ENCODE measurements at regions not wholly inside any gene's neighbourhood (a gene's known extent, or its start where the extent isn't known, plus 50 kb on each side); places are given as distances from the start of the nearest gene placed in this dataset.

DNA sequence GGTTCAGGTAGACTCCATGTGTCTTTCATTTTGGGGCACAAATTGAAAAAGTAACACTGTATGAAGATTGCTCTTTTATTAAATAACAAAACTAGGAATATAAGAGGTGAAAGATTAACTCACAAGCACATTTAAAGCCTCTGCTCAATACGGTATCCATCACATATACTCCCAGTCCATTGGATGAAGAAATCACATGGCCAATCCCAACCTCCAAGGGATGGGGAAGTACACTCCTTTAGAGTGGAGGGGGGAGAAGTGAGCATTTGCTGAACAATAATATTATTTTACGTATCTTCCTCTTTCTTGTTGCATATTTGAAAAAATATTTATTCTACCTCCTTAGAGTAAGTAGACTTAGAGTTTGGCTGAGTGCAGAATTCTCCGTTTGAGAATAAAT, 316.5 kb downstream of the LMX1A start:
- H3K27me3 Mint-ChIP-seq, result no peaks in the 10 kb centered on the region
- no peaks in the 10 kb centered on the region for H3K4me1 Mint-ChIP-seq
- H3K9me3 Mint-ChIP-seq, result peaks cover 0 to 3% (median 0%) of the 10 kb centered on the region in 7 donors
- H3K4me3 Mint-ChIP-seq, result no peak overlapping the region
- no peak overlapping the region for H3K27ac Mint-ChIP-seq
- ATAC-seq (ENCODE audit: low read depth in 2 of 2), result no peak
- no peaks in the 10 kb centered on the region for H3K36me3 Mint-ChIP-seq
- no peak for DNase-seq

DNA sequence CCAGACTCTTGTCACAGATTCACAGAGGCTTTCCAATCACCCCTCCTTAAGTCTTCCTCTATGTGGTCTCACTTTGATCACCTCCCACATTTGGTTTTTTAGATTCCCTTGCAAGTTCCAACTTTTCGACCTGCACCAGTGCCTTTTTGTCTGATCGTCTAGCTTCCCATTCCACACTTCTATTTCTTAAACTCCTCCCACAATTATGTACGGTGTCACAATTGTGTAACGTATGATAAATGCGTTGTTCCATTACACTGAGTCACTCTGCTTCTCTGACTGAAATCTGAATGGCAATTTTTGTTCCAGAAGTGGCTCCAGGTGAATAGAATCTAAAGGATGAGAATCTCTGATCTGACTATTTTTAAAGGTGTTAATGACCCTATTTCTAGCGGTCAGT, 320.1 kb downstream of the LMX1A start:
- Mint-ChIP-seq H3K27me3 (no peaks in the 10 kb centered on the region), H3K27ac (no peak overlapping the region), H3K36me3 (no peaks in the 10 kb centered on the region), H3K4me3 (no peak overlapping the region), H3K9me3 (peaks cover 0 to 5% (median 0%) of the 10 kb centered on the region in 7 donors), H3K4me1 (no peaks in the 10 kb centered on the region)
- ATAC-seq (ENCODE audit: low read depth in 2 of 2), result no peak
- DNase-seq, result no peak

DNA sequence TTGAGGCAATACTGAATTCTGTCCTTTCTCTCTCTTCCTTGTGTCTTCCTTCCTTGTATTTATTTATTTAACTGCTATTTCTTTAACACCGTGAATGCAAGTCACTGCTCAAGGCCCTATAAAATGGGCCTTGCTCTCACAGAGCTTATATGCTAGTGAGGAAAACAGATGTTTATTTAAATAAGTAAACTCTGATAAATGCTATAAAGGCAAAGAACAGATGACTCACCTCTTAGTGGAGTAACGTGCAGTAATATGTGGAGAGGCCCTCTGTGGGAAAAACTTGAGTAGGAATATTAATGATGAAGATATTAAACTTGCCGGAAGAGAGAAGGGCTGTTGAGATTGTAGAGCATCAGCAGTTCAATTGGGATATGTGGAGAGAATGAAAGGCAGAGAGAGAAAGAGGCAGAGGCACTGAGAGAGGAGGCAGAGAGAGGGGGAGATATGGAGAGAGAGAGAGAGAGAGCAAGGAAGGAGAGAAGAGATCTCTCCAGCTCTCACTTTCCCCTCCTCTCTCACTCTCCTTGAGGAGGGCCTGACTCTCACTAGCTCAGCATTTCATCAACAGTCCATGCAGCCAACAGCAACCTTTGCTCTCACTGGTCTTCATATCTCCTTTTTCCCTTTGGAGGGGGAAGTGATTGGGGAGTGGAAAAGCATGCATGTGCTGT, 322.2 kb downstream of the LMX1A start:
- H3K36me3 Mint-ChIP-seq, result no peaks in the 10 kb centered on the region
- no peak for DNase-seq
- no peaks in the 10 kb centered on the region for H3K4me1 Mint-ChIP-seq
- H3K27ac Mint-ChIP-seq, result no peak overlapping the region
- peaks cover 0 to 5% (median 0%) of the 10 kb centered on the region in 7 donors for H3K9me3 Mint-ChIP-seq
- H3K27me3 Mint-ChIP-seq, result no peaks in the 10 kb centered on the region
- ATAC-seq (ENCODE audit: low read depth in 2 of 2), result no peak
- H3K4me3 Mint-ChIP-seq, result no peak overlapping the region

DNA sequence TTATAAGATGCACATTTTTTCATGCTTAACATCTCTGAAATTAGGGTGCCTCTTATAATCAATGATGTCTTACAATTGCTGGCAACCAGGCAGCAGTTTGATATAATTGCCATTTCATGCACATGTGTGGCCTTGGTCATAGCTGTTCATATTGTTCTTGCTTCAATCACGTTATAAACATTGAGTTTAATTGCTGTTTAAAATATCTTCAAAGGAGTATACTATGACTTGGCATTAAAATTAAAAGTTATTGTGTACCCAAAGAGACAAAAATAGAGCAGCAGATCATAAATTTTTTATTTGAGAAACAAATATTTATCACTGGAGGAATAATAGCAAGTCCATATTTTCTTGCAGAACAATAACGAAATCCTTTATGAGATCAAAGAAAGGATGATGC, 325.5 kb downstream of the LMX1A start:
- Mint-ChIP-seq H3K27me3 (no peaks in the 10 kb centered on the region), H3K4me3 (no peak overlapping the region), H3K36me3 (no peaks in the 10 kb centered on the region), H3K27ac (no peak overlapping the region), H3K9me3 (peaks cover 0 to 5% (median 4%) of the 10 kb centered on the region in 7 donors), H3K4me1 (no peaks in the 10 kb centered on the region)
- no peak for ATAC-seq (ENCODE audit: low read depth in 2 of 2)
- no peak for DNase-seq

DNA sequence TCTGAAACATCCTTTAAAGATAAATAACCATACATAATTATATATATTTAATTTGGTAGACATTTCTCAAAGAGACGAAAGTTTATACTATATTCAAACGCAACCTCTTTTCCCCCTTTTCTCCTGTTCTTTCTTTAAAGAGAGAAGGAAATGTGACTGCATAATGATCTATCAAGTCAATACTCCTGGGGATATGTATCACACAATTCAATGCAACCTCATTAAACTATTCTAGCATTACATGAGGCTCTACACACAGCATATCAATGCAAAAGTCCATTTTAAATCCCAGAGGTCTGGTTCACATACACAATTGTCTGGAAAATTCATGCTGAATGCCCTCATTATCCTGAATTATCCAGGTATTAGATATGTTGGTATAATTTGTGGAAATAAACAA, 330.7 kb downstream of the LMX1A start:
- no peak overlapping the region for H3K4me3 Mint-ChIP-seq
- peaks cover 2 to 16% (median 7%) of the 10 kb centered on the region in 7 donors for H3K9me3 Mint-ChIP-seq
- no peak overlapping the region for H3K27ac Mint-ChIP-seq
- DNase-seq (no peak), ATAC-seq (ENCODE audit: low read depth in 2 of 2) (no peak)
- H3K4me1 Mint-ChIP-seq, result no peaks in the 10 kb centered on the region
- H3K36me3 Mint-ChIP-seq, result no peaks in the 10 kb centered on the region
- peaks cover 0 to 5% (median 0%) of the 10 kb centered on the region in 3 donors for H3K27me3 Mint-ChIP-seq

DNA sequence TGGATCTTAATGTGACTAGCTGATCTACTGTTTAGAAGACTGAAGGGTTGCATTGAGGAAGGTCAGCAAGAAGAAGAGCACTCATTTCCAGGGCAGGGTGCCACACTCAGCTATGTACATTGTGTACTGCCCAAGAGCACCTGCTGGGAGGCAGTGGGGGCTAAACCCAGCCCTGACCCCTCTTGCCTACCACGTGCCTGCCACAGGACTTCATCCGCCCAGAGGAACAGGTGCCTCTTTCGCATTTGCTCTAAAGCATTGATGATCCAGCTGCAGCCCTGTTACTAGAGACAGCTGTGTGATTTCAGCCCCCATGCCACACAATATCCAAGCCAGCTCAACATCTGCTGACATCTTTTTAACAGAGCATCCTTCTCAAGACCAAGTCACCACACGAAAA, 341.8 kb downstream of the LMX1A start:
- H3K9me3 Mint-ChIP-seq, result peaks cover 4 to 22% (median 19%) of the 10 kb centered on the region in 7 donors
- H3K27me3 Mint-ChIP-seq, result no peaks in the 10 kb centered on the region
- ATAC-seq (ENCODE audit: low read depth in 2 of 2), result no peak
- no peak for DNase-seq
- H3K36me3 Mint-ChIP-seq, result no peaks in the 10 kb centered on the region
- H3K4me1 Mint-ChIP-seq, result no peaks in the 10 kb centered on the region
- H3K4me3 Mint-ChIP-seq, result no peak overlapping the region
- no peak overlapping the region for H3K27ac Mint-ChIP-seq

DNA sequence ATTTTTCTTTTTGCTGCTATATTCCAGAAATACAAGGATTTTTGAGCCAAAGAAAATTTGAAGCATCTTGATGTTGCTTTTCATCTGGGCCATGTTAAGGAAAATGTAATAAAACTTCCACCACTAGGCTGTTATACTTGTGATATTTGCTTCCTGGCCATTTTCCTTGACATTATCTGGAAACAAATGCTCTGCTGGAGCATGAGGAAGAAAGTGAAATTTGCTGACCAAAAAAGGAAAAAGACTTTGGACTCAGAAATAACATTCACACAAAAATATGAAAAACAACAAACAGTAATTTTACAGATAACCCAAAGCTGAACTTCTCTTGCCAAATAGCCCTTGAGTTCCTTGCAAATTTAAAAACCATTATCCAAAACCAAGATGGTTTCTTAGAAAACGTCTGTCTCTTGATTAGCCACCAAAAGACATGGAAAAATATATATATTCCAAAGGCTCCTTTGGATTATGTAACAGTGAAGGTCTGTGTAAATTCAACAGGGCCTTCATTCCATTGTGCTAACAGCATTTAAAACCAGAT, 344.5 kb downstream of the LMX1A start:
- peaks cover 2 to 7% (median 4%) of the 10 kb centered on the region in 7 donors for H3K9me3 Mint-ChIP-seq
- H3K27ac Mint-ChIP-seq, result no peak overlapping the region
- no peak overlapping the region for H3K4me3 Mint-ChIP-seq
- no peaks in the 10 kb centered on the region for H3K27me3 Mint-ChIP-seq
- no peak for DNase-seq
- no peaks in the 10 kb centered on the region for H3K4me1 Mint-ChIP-seq
- H3K36me3 Mint-ChIP-seq, result no peaks in the 10 kb centered on the region
- ATAC-seq (ENCODE audit: low read depth in 2 of 2), result no peak

DNA sequence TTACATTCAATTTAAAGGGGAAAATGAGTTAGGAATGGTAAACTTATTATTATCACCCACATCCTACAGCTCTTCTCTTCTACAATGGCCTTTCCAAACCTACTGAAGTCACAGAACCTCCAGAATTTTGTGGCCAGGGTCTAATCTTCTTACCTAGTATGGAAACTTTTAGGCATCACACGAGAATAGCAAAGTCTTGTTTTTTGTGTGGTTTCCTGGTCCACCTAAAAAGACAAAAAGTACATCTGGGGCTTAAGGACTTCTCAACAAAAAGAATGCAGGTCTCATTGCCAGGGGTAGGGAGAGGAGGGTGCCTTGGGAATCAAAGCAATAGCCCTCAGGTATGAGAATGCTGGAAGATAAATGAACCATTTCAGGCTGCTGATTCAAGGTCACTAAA, 345.3 kb downstream of the LMX1A start:
- Mint-ChIP-seq H3K9me3 (peaks cover 0 to 4% (median 1%) of the 10 kb centered on the region in 7 donors), H3K27ac (no peak overlapping the region), H3K4me1 (no peaks in the 10 kb centered on the region), H3K36me3 (no peaks in the 10 kb centered on the region), H3K4me3 (no peak overlapping the region), H3K27me3 (no peaks in the 10 kb centered on the region)
- DNase-seq (no peak), ATAC-seq (ENCODE audit: low read depth in 2 of 2) (no peak)

DNA sequence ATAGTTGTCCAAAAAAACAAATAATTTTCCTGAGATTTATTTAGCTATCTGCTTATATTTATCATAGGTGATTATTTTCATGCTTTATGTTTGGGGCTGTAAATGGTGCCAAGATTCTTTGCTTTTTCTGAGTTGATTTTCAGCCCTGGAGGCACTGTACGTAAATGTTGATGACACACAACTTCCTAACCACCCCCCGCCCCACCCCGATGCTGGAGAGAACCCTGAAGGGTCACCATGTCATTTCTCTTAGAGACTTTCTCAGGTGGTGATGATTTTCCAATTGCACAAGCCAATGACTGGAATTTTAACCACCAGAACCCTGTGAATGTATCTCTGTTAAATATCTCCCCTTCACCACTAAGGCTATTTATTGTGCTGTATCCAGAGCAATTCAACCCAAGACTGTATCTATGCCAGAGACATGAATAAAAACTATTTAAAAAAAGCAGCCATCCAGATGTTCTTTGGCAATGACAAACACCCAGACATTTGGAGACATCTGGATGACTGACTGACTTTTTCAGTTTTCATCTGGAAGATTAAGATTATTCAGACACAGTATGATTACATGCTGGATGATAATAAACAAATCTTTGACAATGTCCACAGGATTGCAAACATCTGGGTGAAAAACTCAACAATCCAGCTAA, 346.0 kb downstream of the LMX1A start:
- Mint-ChIP-seq H3K27ac (no peak overlapping the region), H3K9me3 (peaks cover 0 to 4% (median 0%) of the 10 kb centered on the region in 7 donors)

DNA sequence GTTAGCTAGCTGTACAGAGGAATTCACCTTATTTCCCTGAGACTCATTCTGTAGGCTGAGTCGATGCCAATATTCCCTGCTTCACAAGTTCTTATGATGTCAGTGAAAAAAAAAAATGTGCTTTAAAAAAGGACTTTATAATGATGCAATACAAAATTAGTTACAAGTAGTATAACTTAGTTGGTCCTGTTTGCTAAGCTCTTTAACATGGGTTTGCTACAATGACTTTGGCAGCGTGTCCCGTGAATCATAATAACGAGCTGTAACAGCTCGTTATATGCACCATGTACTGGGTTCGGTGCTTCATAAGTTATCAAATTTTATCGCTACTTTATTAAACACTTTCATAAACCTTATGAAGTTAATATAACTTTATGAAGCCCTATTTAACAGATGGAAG, 349.7 kb downstream of the LMX1A start:
- ATAC-seq (ENCODE audit: low read depth in 2 of 2), result no peak
- Mint-ChIP-seq H3K9me3 (peaks cover 0 to 14% (median 2%) of the 10 kb centered on the region in 7 donors), H3K4me3 (no peak overlapping the region)

More for the DNA sequence above, 346.0 kb downstream of the LMX1A start:
- ATAC-seq (ENCODE audit: low read depth in 2 of 2) (no peak), DNase-seq (no peak)
- no peaks in the 10 kb centered on the region for H3K36me3 Mint-ChIP-seq
- H3K4me3 Mint-ChIP-seq, result no peak overlapping the region
- no peaks in the 10 kb centered on the region for H3K4me1 Mint-ChIP-seq
- H3K27me3 Mint-ChIP-seq, result no peaks in the 10 kb centered on the region

DNA sequence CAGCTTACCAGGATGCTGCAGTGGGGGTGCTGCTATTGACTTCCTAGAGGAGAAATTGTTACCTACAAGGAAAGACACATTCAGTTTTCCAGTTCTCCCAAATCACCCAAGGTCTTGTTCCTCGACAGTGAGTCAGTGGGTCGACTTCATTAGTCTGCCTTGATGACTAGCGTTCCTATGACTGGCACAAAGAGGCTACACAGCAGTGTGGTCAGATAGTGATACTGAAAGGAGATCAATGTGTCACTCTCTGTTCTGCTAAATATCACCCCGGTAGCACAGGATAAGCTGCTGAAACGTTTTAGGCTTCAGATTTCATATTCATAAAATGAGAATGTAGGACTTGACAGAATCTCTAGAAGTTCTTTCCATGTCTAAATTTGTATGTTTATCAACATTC, 357.4 kb downstream of the LMX1A start:
- Mint-ChIP-seq H3K4me1 (no peaks in the 10 kb centered on the region), H3K9me3 (peaks cover 0 to 21% (median 12%) of the 10 kb centered on the region in 7 donors), H3K27me3 (peaks cover 3 to 9% (median 5%) of the 10 kb centered on the region in 3 donors), H3K4me3 (no peak overlapping the region), H3K36me3 (no peaks in the 10 kb centered on the region), H3K27ac (no peak overlapping the region)
- DNase-seq (no peak), ATAC-seq (ENCODE audit: low read depth in 2 of 2) (no peak)

More for the DNA sequence above, 349.7 kb downstream of the LMX1A start:
- Mint-ChIP-seq H3K4me1 (no peaks in the 10 kb centered on the region), H3K27ac (no peak overlapping the region), H3K27me3 (no peaks in the 10 kb centered on the region), H3K36me3 (no peaks in the 10 kb centered on the region)
- no peak for DNase-seq

DNA sequence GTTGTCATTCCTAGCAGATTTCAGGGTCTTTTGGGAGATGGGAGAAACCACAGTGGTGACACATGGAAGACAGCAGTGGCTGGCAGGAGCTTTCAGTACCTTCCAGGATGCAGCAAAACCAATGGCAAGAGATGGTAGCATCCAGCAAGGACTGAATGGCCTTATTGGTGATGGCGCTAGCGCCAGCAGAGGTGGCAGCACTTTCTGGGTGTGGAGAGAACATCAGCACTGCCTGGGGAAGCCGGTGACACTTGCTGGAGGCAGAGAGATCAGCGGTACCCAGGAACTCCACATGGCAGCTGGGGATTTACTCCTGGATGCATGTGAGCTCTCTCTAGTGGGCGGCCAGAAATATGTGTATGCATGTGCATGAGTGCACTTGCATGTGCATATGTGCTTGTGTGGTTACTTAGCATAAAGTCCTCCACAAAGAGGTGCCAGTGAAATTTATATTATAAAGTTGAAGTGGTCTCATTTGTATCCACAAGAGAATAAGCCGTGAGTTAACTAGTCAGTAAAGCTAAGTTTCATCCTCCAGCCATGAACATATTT, 364.7 kb downstream of the LMX1A start:
- no peak overlapping the region for H3K4me3 Mint-ChIP-seq
- peaks cover 0 to 5% (median 2%) of the 10 kb centered on the region in 7 donors for H3K9me3 Mint-ChIP-seq
- peaks cover 0 to 6% (median under 1%) of the 10 kb centered on the region in 3 donors for H3K27me3 Mint-ChIP-seq
- no peaks in the 10 kb centered on the region for H3K4me1 Mint-ChIP-seq
- DNase-seq, result no peak
- H3K36me3 Mint-ChIP-seq, result no peaks in the 10 kb centered on the region
- no peak overlapping the region for H3K27ac Mint-ChIP-seq
- no peak for ATAC-seq (ENCODE audit: low read depth in 2 of 2)

DNA sequence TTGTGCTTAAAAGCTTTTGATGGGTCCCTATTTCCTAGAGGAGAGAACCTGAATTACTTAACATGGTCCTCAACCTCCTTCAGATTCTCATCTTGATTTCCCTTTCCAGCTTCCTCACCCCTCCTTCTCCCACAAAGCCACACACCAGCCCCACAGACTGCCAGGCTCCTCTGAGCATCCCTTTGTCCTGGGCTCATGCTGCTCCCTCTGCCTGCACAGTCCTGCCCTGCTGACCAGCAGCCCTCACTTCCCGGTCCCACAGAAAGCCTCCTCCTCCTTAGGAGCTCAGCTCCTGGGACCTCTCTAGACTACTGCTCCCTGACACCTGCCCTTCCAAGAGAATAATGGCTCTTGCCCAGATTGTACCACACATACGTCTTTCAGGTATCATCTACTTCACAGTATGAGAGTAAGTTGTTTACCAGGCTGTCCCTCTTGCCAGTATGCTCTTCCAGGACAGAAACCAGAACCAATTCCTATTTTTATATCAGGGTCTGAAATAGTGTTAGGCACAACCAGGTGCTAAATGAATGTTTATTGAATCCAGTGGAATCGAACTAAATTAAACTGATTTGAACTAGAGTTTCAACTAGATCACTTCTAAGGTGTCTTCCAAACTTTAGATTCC, 373.4 kb downstream of the LMX1A start:
- Mint-ChIP-seq H3K9me3 (peaks cover 0 to 5% (median 0%) of the 10 kb centered on the region in 7 donors), H3K4me3 (no peak overlapping the region), H3K27ac (no peak overlapping the region), H3K36me3 (no peaks in the 10 kb centered on the region), H3K27me3 (peaks cover 4 to 8% (median 6%) of the 10 kb centered on the region in 3 donors), H3K4me1 (no peaks in the 10 kb centered on the region)
- DNase-seq (no peak), ATAC-seq (ENCODE audit: low read depth in 2 of 2) (no peak)

Data from naive B cell (primary cell).